ENCODE measurements at regions not wholly inside any gene's neighbourhood (a gene's known extent, or its start where the extent isn't known, plus 50 kb on each side); places are given as distances from the start of the nearest gene placed in this dataset.

DNA sequence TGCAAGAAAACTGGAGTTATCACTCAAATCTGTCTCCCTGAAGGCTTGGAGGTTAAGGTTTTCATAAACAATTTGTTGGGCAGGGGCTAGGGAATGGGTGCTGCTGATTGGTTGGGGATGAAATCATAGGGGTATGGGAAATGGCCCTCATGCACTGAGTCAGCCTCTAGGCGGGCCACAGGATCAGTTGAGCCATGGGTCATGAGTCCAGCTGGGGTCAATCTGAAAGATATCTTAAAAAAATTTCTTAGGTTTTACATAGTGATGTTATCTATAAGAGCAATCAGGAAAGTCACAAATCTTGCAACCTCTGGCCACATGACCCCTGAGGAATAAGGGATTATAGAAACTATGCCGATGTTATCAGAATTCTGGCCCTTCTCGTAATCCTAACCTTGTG, 491.7 kb downstream of the ZIC1 start:
- no peak for TF ChIP-seq POLR2A (IDR thresholded peaks at IDR 0.05; ENCODE audit: low read depth, low read length)
- no peak for TF ChIP-seq TAF1 (IDR thresholded peaks at IDR 0.05; ENCODE audit: low read depth, low read length)
- TF ChIP-seq SPI1 (IDR thresholded peaks at IDR 0.05; ENCODE audit: low read depth, low read length): no peak
- no peak for TF ChIP-seq POLR2AphosphoS5 (IDR thresholded peaks at IDR 0.05; ENCODE audit: low read depth, low read length)
- TF ChIP-seq POU2F2 (IDR thresholded peaks at IDR 0.05; ENCODE audit: low read depth, low read length): no peak
- TF ChIP-seq PAX5 (IDR thresholded peaks at IDR 0.05; ENCODE audit: insufficient read depth, low read length, severe bottlenecking): no peak

Data from GM12891 (cell line).